HG03378 (cell line): ENCODE measurements at regions not wholly inside any gene's neighbourhood (a gene's known extent, or its start where the extent isn't known, plus 50 kb on each side); places are given as distances from the start of the nearest gene placed in this dataset.

Source experiments
- ATAC-seq: cut with Tn5 transposase; IDR thresholded peaks from one replicate; pipeline ENCODE4 v1.9.1; 2021; ENCODE audit warnings: mild to moderate bottlenecking, moderate library complexity; ENCODE audit not compliant: unreplicated experiment

GRCh38 chr6:2433711-2434110 lies 188.3 kb upstream of the GMDS start:
- ATAC-seq: no peak

GRCh38 chr6:2433266-2433665 lies 187.9 kb upstream of the GMDS start:
- ATAC-seq: no peak

- ATAC-seq: no peak
Observed at GRCh38 chr6:2432292-2432691, 186.9 kb upstream of the GMDS start.

- no peak for ATAC-seq
Observed at GRCh38 chr6:2430612-2431011, 185.2 kb upstream of the GMDS start.

GRCh38 chr6:2429460-2429859 lies 184.1 kb upstream of the GMDS start:
- no peak for ATAC-seq

GRCh38 chr6:2429032-2429431 lies 183.6 kb upstream of the GMDS start:
- no peak for ATAC-seq

GRCh38 chr6:2426561-2427340 lies 181.3 kb upstream of the GMDS start:
- no peak for ATAC-seq

GRCh38 chr6:2416128-2416712 lies 170.8 kb upstream of the GMDS start:
- ATAC-seq: no peak

- no peak for ATAC-seq
Observed at GRCh38 chr6:2414885-2415547, 169.6 kb upstream of the GMDS start.

GRCh38 chr6:2412731-2413130 lies 167.3 kb upstream of the GMDS start:
- ATAC-seq: no peak

GRCh38 chr6:2410656-2411380 lies 165.4 kb upstream of the GMDS start:
- ATAC-seq: no peak

GRCh38 chr6:2407525-2407924 lies 162.1 kb upstream of the GMDS start:
- no peak for ATAC-seq

GRCh38 chr6:2404211-2404929 lies 159.0 kb upstream of the GMDS start:
- no peak for ATAC-seq

GRCh38 chr6:2403546-2403945 lies 158.1 kb upstream of the GMDS start:
- no peak for ATAC-seq

- no peak for ATAC-seq
Observed at GRCh38 chr6:2396846-2397630, 151.6 kb upstream of the GMDS start.

GRCh38 chr6:2396042-2396657 lies 150.7 kb upstream of the GMDS start:
- ATAC-seq: no peak

GRCh38 chr6:2388554-2389324 lies 143.3 kb upstream of the GMDS start:
- ATAC-seq: no peak

- ATAC-seq: no peak
Observed at GRCh38 chr6:2387445-2387844, 142.0 kb upstream of the GMDS start.

- ATAC-seq: no peak
Observed at GRCh38 chr6:2385471-2385983, 140.1 kb upstream of the GMDS start.
